ENCODE measurements at regions not wholly inside any gene's neighbourhood (a gene's known extent, or its start where the extent isn't known, plus 50 kb on each side); places are given as distances from the start of the nearest gene placed in this dataset.
"Not testable (repeated sequence)": the region's sequence is repeated elsewhere in the genome, so short reads cannot be mapped to it uniquely, and the experiment has no call there.

- ATAC-seq: no peak
- no peak for TF ChIP-seq ESRRG (CRISPR knock-in tag; IDR thresholded peaks at IDR 0.05)
- no peak for TF ChIP-seq SNAI2 (CRISPR knock-in tag; IDR thresholded peaks at IDR 0.05)
- TF ChIP-seq POU6F1 (CRISPR knock-in tag; IDR thresholded peaks at IDR 0.05; ENCODE audit: borderline replicate concordance, low read depth): no peak
Measured at GRCh38 chr5:36796155-36796554, 80.4 kb upstream of the NIPBL start.

GRCh38 chr5:36801523-36801922 lies 75.0 kb upstream of the NIPBL start:
- ATAC-seq: no peak

GRCh38 chr5:36802187-36802586 lies 74.4 kb upstream of the NIPBL start:
- no peak for TF ChIP-seq ISL1 (CRISPR knock-in tag; IDR thresholded peaks at IDR 0.05)
- TF ChIP-seq TOX (CRISPR knock-in tag; IDR thresholded peaks at IDR 0.05; ENCODE audit: borderline replicate concordance): no peak
- no peak for TF ChIP-seq ZFP3 (CRISPR knock-in tag; IDR thresholded peaks at IDR 0.05)
- TF ChIP-seq TCF4 (CRISPR knock-in tag; IDR thresholded peaks at IDR 0.05; ENCODE audit: borderline replicate concordance): no peak
- no peak for TF ChIP-seq TSHZ2 (CRISPR knock-in tag; IDR thresholded peaks at IDR 0.05)
- TF ChIP-seq PPARA (CRISPR knock-in tag; IDR thresholded peaks at IDR 0.05; ENCODE audit: borderline replicate concordance): no peak
- TF ChIP-seq GLIS3 (CRISPR knock-in tag; IDR thresholded peaks at IDR 0.05): no peak
- TF ChIP-seq ZNF8 (CRISPR knock-in tag; IDR thresholded peaks at IDR 0.05): no peak
- TF ChIP-seq ZC3H10 (CRISPR knock-in tag; IDR thresholded peaks at IDR 0.05): no peak
- TF ChIP-seq ZNF70 (CRISPR knock-in tag; IDR thresholded peaks at IDR 0.05): no peak
- TF ChIP-seq OSR1 (CRISPR knock-in tag; IDR thresholded peaks at IDR 0.05): no peak
- no peak for TF ChIP-seq CREB5 (CRISPR knock-in tag; IDR thresholded peaks at IDR 0.05; ENCODE audit: low read depth)
- no peak for TF ChIP-seq ZNF565 (CRISPR knock-in tag; conservative IDR thresholded peaks at IDR 0.05; ENCODE audit: low read depth)
- no peak for TF ChIP-seq ZFP30 (CRISPR knock-in tag; IDR thresholded peaks at IDR 0.05)
- no peak for TF ChIP-seq PATZ1 (CRISPR knock-in tag; IDR thresholded peaks at IDR 0.05; ENCODE audit: borderline replicate concordance)
- no peak for ATAC-seq

More at GRCh38 chr5:36801523-36801922, 75.0 kb upstream of the NIPBL start:
- no peak for TF ChIP-seq ZFP30 (CRISPR knock-in tag; IDR thresholded peaks at IDR 0.05)
- TF ChIP-seq ZFP3 (CRISPR knock-in tag; IDR thresholded peaks at IDR 0.05): no peak
- no peak for TF ChIP-seq RARB (CRISPR knock-in tag; IDR thresholded peaks at IDR 0.05)
- no peak for TF ChIP-seq OSR1 (CRISPR knock-in tag; IDR thresholded peaks at IDR 0.05)
- no peak for TF ChIP-seq ARNTL (CRISPR knock-in tag; IDR thresholded peaks at IDR 0.05; ENCODE audit: borderline replicate concordance, low read depth)

GRCh38 chr5:36813249-36813648 lies 63.3 kb upstream of the NIPBL start:
- ATAC-seq: not testable (repeated sequence)

GRCh38 chr5:36815871-36816270 lies 60.7 kb upstream of the NIPBL start:
- no peak for ATAC-seq
- no peak for TF ChIP-seq ZC3H10 (CRISPR knock-in tag; IDR thresholded peaks at IDR 0.05)
- no peak for TF ChIP-seq ZFP30 (CRISPR knock-in tag; IDR thresholded peaks at IDR 0.05)
- TF ChIP-seq TCF4 (CRISPR knock-in tag; IDR thresholded peaks at IDR 0.05; ENCODE audit: borderline replicate concordance): no peak
- no peak for TF ChIP-seq ZNF8 (CRISPR knock-in tag; IDR thresholded peaks at IDR 0.05)
- TF ChIP-seq OSR1 (CRISPR knock-in tag; IDR thresholded peaks at IDR 0.05): no peak
- TF ChIP-seq ZNF565 (CRISPR knock-in tag; conservative IDR thresholded peaks at IDR 0.05; ENCODE audit: low read depth): no peak
- no peak for TF ChIP-seq ZFP3 (CRISPR knock-in tag; IDR thresholded peaks at IDR 0.05)
- TF ChIP-seq CREB5 (CRISPR knock-in tag; IDR thresholded peaks at IDR 0.05; ENCODE audit: low read depth): no peak
- no peak for TF ChIP-seq SNAI2 (CRISPR knock-in tag; IDR thresholded peaks at IDR 0.05)
- TF ChIP-seq TOX (CRISPR knock-in tag; IDR thresholded peaks at IDR 0.05; ENCODE audit: borderline replicate concordance): no peak
- TF ChIP-seq PPARA (CRISPR knock-in tag; IDR thresholded peaks at IDR 0.05; ENCODE audit: borderline replicate concordance): no peak
- no peak for TF ChIP-seq TSHZ2 (CRISPR knock-in tag; IDR thresholded peaks at IDR 0.05)
- TF ChIP-seq ESRRG (CRISPR knock-in tag; IDR thresholded peaks at IDR 0.05): no peak

All from SK-N-SH treated with all-trans-retinoic acid at 6 μM for 48 hours (cell line).